ENCODE measurements at regions not wholly inside any gene's neighbourhood (a gene's known extent, or its start where the extent isn't known, plus 50 kb on each side); places are given as distances from the start of the nearest gene placed in this dataset.
"Not testable (repeated sequence)": the region's sequence is repeated elsewhere in the genome, so short reads cannot be mapped to it uniquely, and the experiment has no call there.

DNA sequence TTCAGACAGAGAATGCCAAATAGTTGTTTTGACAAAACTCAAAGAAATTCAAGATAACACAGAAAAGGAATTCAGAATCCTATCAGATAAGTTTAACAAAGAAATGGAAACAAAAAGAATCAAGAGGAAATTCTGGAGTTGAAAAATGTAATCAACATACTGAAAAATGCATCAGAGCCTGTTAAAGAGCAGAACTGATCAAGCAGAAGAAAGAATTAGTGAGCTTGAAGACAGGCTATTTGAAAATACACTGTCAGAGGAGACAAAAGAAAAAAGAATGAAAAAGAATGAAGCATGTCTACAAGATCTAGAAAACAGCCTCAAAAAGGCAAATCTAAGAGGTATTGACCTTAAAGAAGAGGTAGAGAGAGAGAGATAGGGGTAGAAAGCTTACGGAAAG is 77.7 kb upstream of the MAGI3 start:
- TF ChIP-seq RFX5 (IDR thresholded peaks at IDR 0.05); RAD21 (conservative IDR thresholded peaks at IDR 0.05 in 1 of 2, IDR thresholded peaks at IDR 0.05 in 1 of 2); CHD2 (IDR thresholded peaks at IDR 0.05; ENCODE audit: low read length, partially characterized antibody); ESRRA (IDR thresholded peaks at IDR 0.05; ENCODE audit: borderline replicate concordance, low read length); PHF8 (IDR thresholded peaks at IDR 0.05; ENCODE audit: borderline replicate concordance, low read depth); JUN (IDR thresholded peaks at IDR 0.05); CEBPB (IDR thresholded peaks at IDR 0.05); HEYL (CRISPR knock-in tag; IDR thresholded peaks at IDR 0.05); JUNB (IDR thresholded peaks at IDR 0.05); POLR2A (IDR thresholded peaks at IDR 0.05; ENCODE audit: low read length): not testable (repeated sequence)
- TF ChIP-seq, protein P1, sequence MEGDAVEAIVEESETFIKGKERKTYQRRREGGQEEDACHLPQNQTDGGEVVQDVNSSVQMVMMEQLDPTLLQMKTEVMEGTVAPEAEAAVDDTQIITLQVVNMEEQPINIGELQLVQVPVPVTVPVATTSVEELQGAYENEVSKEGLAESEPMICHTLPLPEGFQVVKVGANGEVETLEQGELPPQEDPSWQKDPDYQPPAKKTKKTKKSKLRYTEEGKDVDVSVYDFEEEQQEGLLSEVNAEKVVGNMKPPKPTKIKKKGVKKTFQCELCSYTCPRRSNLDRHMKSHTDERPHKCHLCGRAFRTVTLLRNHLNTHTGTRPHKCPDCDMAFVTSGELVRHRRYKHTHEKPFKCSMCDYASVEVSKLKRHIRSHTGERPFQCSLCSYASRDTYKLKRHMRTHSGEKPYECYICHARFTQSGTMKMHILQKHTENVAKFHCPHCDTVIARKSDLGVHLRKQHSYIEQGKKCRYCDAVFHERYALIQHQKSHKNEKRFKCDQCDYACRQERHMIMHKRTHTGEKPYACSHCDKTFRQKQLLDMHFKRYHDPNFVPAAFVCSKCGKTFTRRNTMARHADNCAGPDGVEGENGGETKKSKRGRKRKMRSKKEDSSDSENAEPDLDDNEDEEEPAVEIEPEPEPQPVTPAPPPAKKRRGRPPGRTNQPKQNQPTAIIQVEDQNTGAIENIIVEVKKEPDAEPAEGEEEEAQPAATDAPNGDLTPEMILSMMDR (IDR thresholded peaks at IDR 0.05): not testable (repeated sequence)
